Effector memory CD4-positive, alpha-beta T cell (primary cell): ENCODE measurements at regions not wholly inside any gene's neighbourhood (a gene's known extent, or its start where the extent isn't known, plus 50 kb on each side); places are given as distances from the start of the nearest gene placed in this dataset.

Experiments used
- DNase-seq, 3 donors: peaks; one replicate each; pipeline ENCODE4 v3.0.0-alpha.2; 2020
- H3K27ac ChIP-seq: 2 replicates; pipeline ENCODE4 v1.7.0; 2013; ENCODE audit warnings: mild to moderate bottlenecking, low read length, moderate library complexity; ENCODE audit not compliant: insufficient read depth, poor library complexity, severe bottlenecking
- H3K27me3 ChIP-seq: replicated peaks from 2 replicates; pipeline ENCODE4 v1.7.0; 2013; ENCODE audit warnings: mild to moderate bottlenecking, low read length; ENCODE audit not compliant: insufficient read depth, control insufficient read depth, poor library complexity, severe bottlenecking
- H3K36me3 ChIP-seq: 2 replicates; pipeline ENCODE4 v1.7.0; 2013; ENCODE audit warnings: mild to moderate bottlenecking, low read length, moderate library complexity; ENCODE audit not compliant: control insufficient read depth, insufficient read depth
- H3K4me1 ChIP-seq: 2 replicates; pipeline ENCODE4 v1.7.0; 2013; ENCODE audit warnings: low read length, mild to moderate bottlenecking; ENCODE audit not compliant: control insufficient read depth, insufficient read depth, poor library complexity, severe bottlenecking
- H3K4me3 ChIP-seq: 2 replicates; pipeline ENCODE4 v1.7.0; 2013; ENCODE audit warnings: low read length, low read depth, mild to moderate bottlenecking; ENCODE audit not compliant: insufficient read depth, poor library complexity, severe bottlenecking
- H3K9me3 ChIP-seq: 2 replicates; pipeline ENCODE4 v1.7.0; 2013; ENCODE audit warnings: mild to moderate bottlenecking, low read length, moderate library complexity; ENCODE audit not compliant: control insufficient read depth

DNA sequence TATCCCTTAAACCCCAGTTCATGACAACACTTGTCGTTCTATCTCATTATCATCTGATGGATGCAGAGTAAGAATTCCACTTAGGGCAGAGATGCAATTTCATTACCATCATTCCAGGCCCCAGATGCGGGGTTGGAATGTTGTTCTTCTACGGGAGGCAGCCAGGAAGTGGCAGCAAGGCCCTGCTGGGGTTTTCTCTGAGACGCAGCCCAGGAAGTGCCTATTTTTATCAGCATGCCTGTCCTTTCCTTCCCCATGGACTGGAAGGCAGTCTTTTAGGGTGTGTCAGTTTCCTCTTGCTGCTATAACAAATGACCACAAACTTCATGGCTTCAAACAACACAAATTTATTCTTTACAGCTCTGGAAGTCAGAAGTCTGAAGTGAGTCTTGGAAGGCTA lies 246.6 kb upstream of the DYNLRB2 start:
- Histone ChIP-seq H3K4me3 (no peak overlapping the region), H3K27me3 (peaks cover 2% of the 10 kb centered on the region), H3K27ac (no peak overlapping the region), H3K4me1 (no peaks in the 10 kb centered on the region), H3K9me3 (no peaks in the 10 kb centered on the region), H3K36me3 (no peaks in the 10 kb centered on the region)
- DNase-seq, result no peak

DNA sequence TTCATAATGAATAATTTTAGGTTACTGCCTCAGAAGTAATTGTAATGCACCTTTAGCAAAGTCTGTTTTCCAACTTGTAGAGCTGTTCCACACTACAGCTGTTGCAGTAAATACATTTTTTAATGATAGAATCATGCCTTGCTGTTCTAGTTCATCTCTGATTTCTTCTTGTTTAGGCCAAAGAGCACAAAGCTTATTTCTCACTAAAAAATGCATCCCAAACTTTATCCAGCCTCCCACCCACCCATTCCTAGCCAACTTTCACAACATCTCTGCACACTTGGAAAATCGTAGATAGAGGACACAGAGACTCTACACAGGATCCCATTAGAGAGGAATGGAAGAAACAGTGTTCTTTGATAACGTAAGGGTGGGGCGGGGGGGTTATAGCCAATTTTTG lies 252.2 kb upstream of the DYNLRB2 start:
- no peaks in the 10 kb centered on the region for H3K27me3 ChIP-seq
- H3K9me3 ChIP-seq, result no peaks in the 10 kb centered on the region
- no peak overlapping the region for H3K27ac ChIP-seq
- no peak for DNase-seq
- no peaks in the 10 kb centered on the region for H3K4me1 ChIP-seq
- H3K36me3 ChIP-seq, result no peaks in the 10 kb centered on the region
- H3K4me3 ChIP-seq, result no peak overlapping the region

DNA sequence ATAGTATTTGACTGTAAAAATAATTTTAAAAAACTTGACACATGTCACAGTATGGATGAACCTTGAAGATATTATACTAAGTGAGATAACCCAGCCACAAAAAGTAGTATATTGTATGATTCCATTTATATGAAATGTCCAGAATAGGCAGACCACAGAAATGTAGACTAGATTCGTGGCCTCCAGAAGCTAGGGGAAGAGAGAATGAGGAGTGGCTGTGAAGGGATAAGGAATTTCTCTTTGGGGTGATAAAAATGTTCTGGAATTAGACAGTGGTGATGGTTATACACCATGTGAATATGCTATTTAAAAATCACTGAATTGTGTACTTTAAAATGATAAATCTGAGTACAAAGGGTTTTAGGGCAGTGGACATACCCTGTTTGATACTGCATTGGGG lies 253.1 kb upstream of the DYNLRB2 start:
- no peak overlapping the region for H3K4me3 ChIP-seq
- no peaks in the 10 kb centered on the region for H3K4me1 ChIP-seq
- H3K9me3 ChIP-seq, result no peaks in the 10 kb centered on the region
- H3K27me3 ChIP-seq, result no peaks in the 10 kb centered on the region
- H3K27ac ChIP-seq, result no peak overlapping the region
- no peak for DNase-seq
- no peaks in the 10 kb centered on the region for H3K36me3 ChIP-seq

DNA sequence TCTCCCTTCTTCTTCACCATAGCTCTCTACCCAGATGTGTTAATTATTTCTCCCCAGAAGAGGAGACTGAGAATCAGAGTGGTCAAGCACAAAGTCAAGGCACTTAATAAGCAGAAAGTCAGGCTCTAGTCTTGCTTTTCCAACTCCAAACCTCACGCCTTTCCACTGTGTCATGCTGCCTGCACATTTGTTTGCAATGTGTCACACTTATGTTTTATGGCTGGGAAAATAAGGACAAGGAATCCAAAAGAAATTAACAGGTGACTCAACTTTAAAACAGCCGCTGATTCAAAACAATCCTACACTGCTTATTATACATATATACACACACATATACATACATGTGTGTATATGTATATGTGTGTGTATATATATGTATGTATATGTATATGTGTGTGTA lies 255.7 kb upstream of the DYNLRB2 start:
- Histone ChIP-seq H3K4me3 (no peak overlapping the region), H3K4me1 (no peaks in the 10 kb centered on the region), H3K9me3 (no peaks in the 10 kb centered on the region), H3K36me3 (no peaks in the 10 kb centered on the region), H3K27me3 (no peaks in the 10 kb centered on the region), H3K27ac (no peak overlapping the region)
- DNase-seq, result no peak

DNA sequence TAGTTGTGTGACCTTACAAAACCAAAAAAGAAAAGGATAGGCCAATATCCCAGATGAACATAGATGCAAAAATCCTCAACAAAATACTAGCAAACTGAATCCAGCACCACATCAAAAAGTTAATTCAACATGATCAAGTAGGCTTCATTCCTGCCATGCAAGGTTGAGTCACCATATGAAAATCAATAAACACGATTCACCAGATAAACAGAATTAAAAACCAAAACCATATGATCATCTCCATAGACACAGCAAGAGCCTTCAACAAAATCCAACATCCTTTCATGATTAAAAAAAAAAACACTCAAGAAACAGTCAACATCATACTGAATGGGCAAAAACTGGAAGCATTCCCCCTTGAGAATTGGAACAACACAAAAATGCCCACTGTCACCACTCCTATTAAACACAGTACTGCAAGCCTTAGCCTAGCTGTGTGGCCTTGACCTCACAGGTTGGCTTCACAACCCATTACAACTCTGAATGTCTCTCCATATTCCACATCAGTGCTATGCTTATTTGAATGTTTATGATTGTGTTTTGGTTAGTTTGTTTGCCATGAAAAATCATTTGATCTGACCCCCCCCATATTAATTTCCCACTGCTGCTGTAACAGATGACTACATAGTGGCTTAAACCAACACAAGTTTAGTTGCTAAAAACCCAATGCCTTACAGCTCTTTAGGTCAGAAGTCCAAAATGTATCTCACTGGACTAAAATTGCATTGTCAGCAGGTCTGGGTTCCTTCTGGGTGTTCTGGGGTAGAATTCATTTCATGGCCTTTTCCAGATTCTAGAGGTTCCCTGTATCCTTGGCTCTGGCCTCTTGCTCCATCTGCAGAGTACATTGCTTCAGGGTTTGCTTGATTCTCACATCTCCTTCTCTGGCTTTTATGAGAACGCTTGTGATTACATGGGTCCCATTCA lies 257.1 kb upstream of the DYNLRB2 start:
- Histone ChIP-seq H3K27ac (no peak overlapping the region), H3K4me1 (no peaks in the 10 kb centered on the region), H3K27me3 (no peaks in the 10 kb centered on the region), H3K9me3 (no peaks in the 10 kb centered on the region), H3K4me3 (no peak overlapping the region), H3K36me3 (no peaks in the 10 kb centered on the region)
- DNase-seq, result no peak

DNA sequence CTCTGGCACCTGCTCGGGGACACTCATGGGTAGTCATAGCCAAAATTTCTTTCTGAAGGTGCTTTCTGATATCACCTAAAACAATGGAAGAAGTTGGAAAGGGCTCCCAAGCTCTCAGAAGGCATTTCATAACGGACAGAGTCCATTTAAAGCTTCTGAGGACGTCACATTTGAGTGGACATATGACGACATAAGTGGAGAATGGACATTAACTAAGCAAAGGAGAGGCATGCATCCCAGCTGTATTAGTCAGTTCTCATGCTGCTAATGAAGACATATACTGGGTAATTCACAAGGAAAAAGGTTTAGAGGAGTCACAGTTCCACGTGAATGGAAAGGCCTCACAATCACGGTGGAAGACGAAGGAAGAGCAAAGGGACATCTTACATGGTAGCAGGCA lies 260.2 kb upstream of the DYNLRB2 start:
- H3K27me3 ChIP-seq, result no peaks in the 10 kb centered on the region
- no peak overlapping the region for H3K27ac ChIP-seq
- DNase-seq, result no peak
- H3K36me3 ChIP-seq, result no peaks in the 10 kb centered on the region
- no peak overlapping the region for H3K4me3 ChIP-seq
- no peaks in the 10 kb centered on the region for H3K9me3 ChIP-seq
- no peaks in the 10 kb centered on the region for H3K4me1 ChIP-seq

DNA sequence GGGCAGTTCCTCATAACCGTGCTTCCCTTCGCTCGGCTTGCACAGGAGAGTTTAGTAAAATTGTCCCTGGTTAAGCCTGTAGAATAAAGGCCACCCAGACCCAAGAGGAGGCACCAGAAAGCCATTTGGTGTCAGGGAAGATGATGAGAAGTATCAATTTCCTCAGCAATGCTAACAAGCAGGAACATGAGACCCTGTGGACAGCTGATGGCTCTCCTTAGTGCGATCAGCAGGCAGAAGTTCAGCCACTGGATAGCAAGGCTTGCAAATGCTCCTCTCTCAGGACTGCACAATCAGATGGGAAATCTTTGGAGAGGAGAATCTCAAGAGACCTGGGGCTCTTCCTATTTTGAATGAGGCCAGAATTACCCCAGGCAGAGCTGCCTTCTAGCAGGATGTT lies 261.1 kb upstream of the DYNLRB2 start:
- no peak overlapping the region for H3K27ac ChIP-seq

DNA sequence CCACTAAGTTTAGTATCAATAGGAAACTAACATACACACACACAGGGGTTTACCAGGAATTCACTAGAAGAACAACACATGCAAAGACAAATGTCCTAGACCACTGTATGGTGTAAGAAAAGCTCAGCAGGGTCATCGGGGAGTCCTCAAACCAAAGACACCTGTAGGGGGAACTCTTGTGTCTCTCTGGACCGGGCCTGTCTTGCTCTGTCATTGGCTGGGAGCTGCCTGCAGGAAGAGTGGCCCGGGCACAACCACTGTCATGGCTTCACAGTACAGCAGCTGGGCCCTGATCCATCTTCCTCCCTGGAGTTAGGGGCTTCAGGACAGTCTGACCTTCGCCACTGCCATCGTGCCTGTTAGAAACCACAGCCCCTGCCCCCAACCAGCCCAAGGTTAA lies 263.6 kb upstream of the DYNLRB2 start:
- no peaks in the 10 kb centered on the region for H3K4me1 ChIP-seq
- H3K27me3 ChIP-seq, result no peaks in the 10 kb centered on the region
- no peaks in the 10 kb centered on the region for H3K9me3 ChIP-seq

More for the DNA sequence above, 261.1 kb upstream of the DYNLRB2 start:
- no peak overlapping the region for H3K4me3 ChIP-seq
- no peaks in the 10 kb centered on the region for H3K9me3 ChIP-seq
- no peak for DNase-seq
- no peaks in the 10 kb centered on the region for H3K36me3 ChIP-seq
- H3K4me1 ChIP-seq, result no peaks in the 10 kb centered on the region
- no peaks in the 10 kb centered on the region for H3K27me3 ChIP-seq

DNA sequence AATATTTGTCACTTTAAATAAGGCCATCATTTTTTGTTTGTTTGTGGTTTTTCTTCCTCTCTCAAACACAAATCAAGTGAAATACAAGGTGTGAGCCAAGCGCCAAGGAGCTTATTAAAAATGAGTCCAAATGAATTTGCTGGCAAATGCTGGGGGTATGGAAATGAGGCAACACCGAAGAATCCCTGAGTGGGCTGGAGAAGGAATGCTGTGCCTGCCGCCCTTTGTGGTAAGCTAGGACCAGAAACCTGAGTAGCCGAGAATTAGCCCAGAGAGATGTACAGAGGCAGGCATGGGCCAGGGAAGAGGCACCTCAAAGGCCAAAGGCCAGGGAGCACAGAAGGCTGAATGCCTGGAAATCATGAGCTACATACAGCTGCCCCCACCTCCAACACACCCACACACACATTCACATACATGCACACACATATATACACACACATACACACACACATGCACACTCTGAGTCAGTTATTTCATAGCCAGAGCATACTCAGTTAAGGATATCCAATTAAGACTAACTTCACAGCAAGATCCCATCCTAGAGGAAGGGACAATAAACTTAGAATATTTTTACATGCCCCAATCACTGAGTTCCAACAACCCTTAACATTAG lies 266.1 kb upstream of the DYNLRB2 start:
- H3K4me1 ChIP-seq, result no peaks in the 10 kb centered on the region
- H3K4me3 ChIP-seq, result no peak overlapping the region
- no peak overlapping the region for H3K27ac ChIP-seq
- no peak for DNase-seq
- H3K27me3 ChIP-seq, result no peaks in the 10 kb centered on the region
- H3K9me3 ChIP-seq, result no peaks in the 10 kb centered on the region
- H3K36me3 ChIP-seq, result no peaks in the 10 kb centered on the region

More for the DNA sequence above, 263.6 kb upstream of the DYNLRB2 start:
- H3K4me3 ChIP-seq, result no peak overlapping the region
- DNase-seq, result no peak
- no peaks in the 10 kb centered on the region for H3K36me3 ChIP-seq
- no peak overlapping the region for H3K27ac ChIP-seq
